ENCODE measurements at regions not wholly inside any gene's neighbourhood (a gene's known extent, or its start where the extent isn't known, plus 50 kb on each side); places are given as distances from the start of the nearest gene placed in this dataset.

- TF ChIP-seq CTCF (IDR thresholded peaks at IDR 0.05; ENCODE audit: low read length), result no peak
- no peak for TF ChIP-seq EZH2phosphoT487 (IDR thresholded peaks at IDR 0.05; ENCODE audit: low read length)
- no peak for TF ChIP-seq EZH2 (optimal IDR thresholded peaks at IDR 0.05; ENCODE audit: low read depth, low read length)
These were observed 750.0 kb upstream of the CITED2 start for GRCh38 chr6:140124498-140124897.
